Progenitor cell of endocrine pancreas (in vitro differentiated cells): ENCODE measurements at regions not wholly inside any gene's neighbourhood (a gene's known extent, or its start where the extent isn't known, plus 50 kb on each side); places are given as distances from the start of the nearest gene placed in this dataset.

ENCODE experiments used
- DNase-seq: peaks from one replicate; pipeline ENCODE4 v3.0.0; 2021; ENCODE audit warnings: low spot score; ENCODE audit not compliant: unreplicated experiment
- H3K27ac Mint-ChIP-seq: 2 replicates; pipeline ENCODE4 v1.8.0; 2021; ENCODE audit warnings: mild to moderate bottlenecking, moderate library complexity, mixed read lengths
- H3K27me3 Mint-ChIP-seq: 2 replicates; pipeline ENCODE4 v1.8.0; 2021; ENCODE audit warnings: mixed read lengths
- H3K36me3 Mint-ChIP-seq: 2 replicates; pipeline ENCODE4 v1.8.0; 2022; ENCODE audit warnings: mixed read lengths; ENCODE audit not compliant: insufficient read depth
- H3K4me1 Mint-ChIP-seq: 2 replicates; pipeline ENCODE4 v1.8.0; 2021; ENCODE audit warnings: low read depth, mixed read lengths
- H3K4me3 Mint-ChIP-seq: 2 replicates; pipeline ENCODE4 v1.8.0; 2021; ENCODE audit warnings: low read depth, mild to moderate bottlenecking, moderate library complexity, mixed read lengths
- H3K9me3 Mint-ChIP-seq: 2 replicates; pipeline ENCODE4 v1.8.0; 2021; ENCODE audit warnings: low read depth, mixed read lengths
- TF ChIP-seq, protein P1 (sequence below): fragments of 200-600 bp; sonication (generic); IDR thresholded peaks from one replicate; pipeline ENCODE4 v1.5.0; 2021; ENCODE audit warnings: antibody characterized with exemption, mild to moderate bottlenecking; ENCODE audit not compliant: unreplicated experiment

DNA sequence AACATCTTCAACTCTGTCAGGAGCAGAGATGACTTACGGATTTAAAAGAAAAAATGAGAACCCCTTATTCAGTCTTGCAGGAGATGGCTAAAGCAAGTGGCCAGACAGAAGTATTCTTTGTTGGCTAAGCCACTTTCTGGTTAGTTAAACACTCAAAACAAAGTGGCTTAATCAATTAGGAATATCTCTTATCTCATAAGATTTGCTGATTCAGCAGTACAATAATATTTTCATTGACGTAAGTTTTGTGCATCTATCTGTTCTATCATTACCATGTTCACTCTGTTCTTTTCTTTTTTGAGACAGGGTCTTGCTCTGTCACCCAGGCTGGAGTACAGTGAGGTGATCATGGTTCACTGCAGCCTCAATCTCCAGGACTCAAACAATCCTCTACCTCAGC, 342.0 kb downstream of the EN1 start:
- TF ChIP-seq, protein P1, sequence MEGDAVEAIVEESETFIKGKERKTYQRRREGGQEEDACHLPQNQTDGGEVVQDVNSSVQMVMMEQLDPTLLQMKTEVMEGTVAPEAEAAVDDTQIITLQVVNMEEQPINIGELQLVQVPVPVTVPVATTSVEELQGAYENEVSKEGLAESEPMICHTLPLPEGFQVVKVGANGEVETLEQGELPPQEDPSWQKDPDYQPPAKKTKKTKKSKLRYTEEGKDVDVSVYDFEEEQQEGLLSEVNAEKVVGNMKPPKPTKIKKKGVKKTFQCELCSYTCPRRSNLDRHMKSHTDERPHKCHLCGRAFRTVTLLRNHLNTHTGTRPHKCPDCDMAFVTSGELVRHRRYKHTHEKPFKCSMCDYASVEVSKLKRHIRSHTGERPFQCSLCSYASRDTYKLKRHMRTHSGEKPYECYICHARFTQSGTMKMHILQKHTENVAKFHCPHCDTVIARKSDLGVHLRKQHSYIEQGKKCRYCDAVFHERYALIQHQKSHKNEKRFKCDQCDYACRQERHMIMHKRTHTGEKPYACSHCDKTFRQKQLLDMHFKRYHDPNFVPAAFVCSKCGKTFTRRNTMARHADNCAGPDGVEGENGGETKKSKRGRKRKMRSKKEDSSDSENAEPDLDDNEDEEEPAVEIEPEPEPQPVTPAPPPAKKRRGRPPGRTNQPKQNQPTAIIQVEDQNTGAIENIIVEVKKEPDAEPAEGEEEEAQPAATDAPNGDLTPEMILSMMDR = no peak
- Mint-ChIP-seq H3K36me3 (no peaks in the 10 kb centered on the region), H3K27ac (no peak overlapping the region), H3K4me1 (no peaks in the 10 kb centered on the region), H3K9me3 (no peaks in the 10 kb centered on the region), H3K4me3 (no peak overlapping the region), H3K27me3 (peaks cover 56% of the 10 kb centered on the region)
- no peak for DNase-seq

GRCh38 chr2:118502106-118502505, 345.3 kb downstream of the EN1 start:
- TF ChIP-seq, protein P1 = no peak
- no peaks in the 10 kb centered on the region for H3K9me3 Mint-ChIP-seq
- no peak overlapping the region for H3K27ac Mint-ChIP-seq
- no peaks in the 10 kb centered on the region for H3K4me1 Mint-ChIP-seq
- no peak overlapping the region for H3K4me3 Mint-ChIP-seq
- peaks cover 66% of the 10 kb centered on the region for H3K27me3 Mint-ChIP-seq
- H3K36me3 Mint-ChIP-seq = no peaks in the 10 kb centered on the region
- DNase-seq = no peak

GRCh38 chr2:118498943-118499342, 348.5 kb downstream of the EN1 start:
- TF ChIP-seq, protein P1 = no peak
- H3K9me3 Mint-ChIP-seq = no peaks in the 10 kb centered on the region
- peaks cover 74% of the 10 kb centered on the region for H3K27me3 Mint-ChIP-seq

GRCh38 chr2:118496870-118497611, 350.4 kb downstream of the EN1 start:
- no peak overlapping the region for H3K27ac Mint-ChIP-seq
- TF ChIP-seq, protein P1 = no peak
- peaks cover 2% of the 10 kb centered on the region for H3K9me3 Mint-ChIP-seq
- DNase-seq = no peak
- peaks cover 75% of the 10 kb centered on the region for H3K27me3 Mint-ChIP-seq
- H3K4me1 Mint-ChIP-seq = no peaks in the 10 kb centered on the region
- no peak overlapping the region for H3K4me3 Mint-ChIP-seq
- H3K36me3 Mint-ChIP-seq = peaks cover under 1% of the 10 kb centered on the region

More at GRCh38 chr2:118498943-118499342, 348.5 kb downstream of the EN1 start:
- no peak overlapping the region for H3K27ac Mint-ChIP-seq
- DNase-seq = no peak
- no peaks in the 10 kb centered on the region for H3K36me3 Mint-ChIP-seq
- H3K4me1 Mint-ChIP-seq = no peaks in the 10 kb centered on the region
- H3K4me3 Mint-ChIP-seq = no peak overlapping the region

GRCh38 chr2:118496467-118496866, 351.0 kb downstream of the EN1 start:
- Mint-ChIP-seq H3K36me3 (peaks cover 2% of the 10 kb centered on the region), H3K4me3 (no peak overlapping the region), H3K27me3 (peaks cover 75% of the 10 kb centered on the region), H3K27ac (no peak overlapping the region), H3K4me1 (no peaks in the 10 kb centered on the region), H3K9me3 (peaks cover 5% of the 10 kb centered on the region)
- no peak for DNase-seq
- TF ChIP-seq, protein P1 = no peak
